NCI-H1436 (cell line): ENCODE measurements at regions not wholly inside any gene's neighbourhood (a gene's known extent, or its start where the extent isn't known, plus 50 kb on each side); places are given as distances from the start of the nearest gene placed in this dataset.
"Not testable (repeated sequence)": the region's sequence is repeated elsewhere in the genome, so short reads cannot be mapped to it uniquely, and the experiment has no call there.

Source experiments
- DNase-seq: peaks from one replicate; lab custom pipeline; 2025; lab: John Stamatoyannopoulos, UW

- no peak for DNase-seq
Measured at GRCh38 chr4:130073145-130073790, 977.3 kb downstream of the C4orf33 start.

- no peak for DNase-seq
Measured at GRCh38 chr4:130074096-130074495, 978.1 kb downstream of the C4orf33 start.

- DNase-seq, result peak; percentile 52
Measured at GRCh38 chr4:130077275-130077674, 981.3 kb downstream of the C4orf33 start.

- not testable (repeated sequence) for DNase-seq
Measured at GRCh38 chr4:130079027-130079426, 983.1 kb downstream of the C4orf33 start.

- no peak for DNase-seq
Measured at GRCh38 chr4:130080872-130081451, 985.0 kb downstream of the C4orf33 start.

GRCh38 chr4:130090427-130090826 is 994.5 kb downstream of the C4orf33 start:
- DNase-seq, result no peak

- DNase-seq, result no peak
Measured at GRCh38 chr4:130092187-130093015, 996.4 kb downstream of the C4orf33 start.

GRCh38 chr4:130099105-130099504 is 1003.2 kb downstream of the C4orf33 start:
- no peak for DNase-seq

- no peak for DNase-seq
Measured at GRCh38 chr4:130110189-130110588, 1014.2 kb downstream of the C4orf33 start.

GRCh38 chr4:130110770-130111169 is 1014.8 kb downstream of the C4orf33 start:
- no peak for DNase-seq

- DNase-seq, result no peak
Measured at GRCh38 chr4:130124066-130124465, 1028.1 kb downstream of the C4orf33 start.

GRCh38 chr4:130125467-130125866 is 1029.5 kb downstream of the C4orf33 start:
- no peak for DNase-seq

GRCh38 chr4:130127297-130127696 is 1031.3 kb downstream of the C4orf33 start:
- no peak for DNase-seq

- no peak for DNase-seq
Measured at GRCh38 chr4:130131536-130131935, 1035.6 kb downstream of the C4orf33 start.

GRCh38 chr4:130141651-130142050 is 1045.7 kb downstream of the C4orf33 start:
- DNase-seq, result no peak

GRCh38 chr4:130143656-130144055 is 1047.7 kb downstream of the C4orf33 start:
- no peak for DNase-seq

GRCh38 chr4:130146773-130147172 is 1050.8 kb downstream of the C4orf33 start:
- no peak for DNase-seq

GRCh38 chr4:130147641-130148040 is 1051.7 kb downstream of the C4orf33 start:
- DNase-seq, result no peak

GRCh38 chr4:130154901-130155300 is 1058.9 kb downstream of the C4orf33 start:
- DNase-seq, result no peak

- DNase-seq, result no peak
Measured at GRCh38 chr4:130163701-130164100, 1067.7 kb downstream of the C4orf33 start.

GRCh38 chr4:130165381-130165780 is 1069.4 kb downstream of the C4orf33 start:
- DNase-seq, result no peak

GRCh38 chr4:130172156-130172555 is 1076.2 kb downstream of the C4orf33 start:
- no peak for DNase-seq

GRCh38 chr4:130178106-130178505 is 1082.2 kb downstream of the C4orf33 start:
- no peak for DNase-seq
